Mucosa of descending colon (tissue), 3 donors: ENCODE measurements at regions not wholly inside any gene's neighbourhood (a gene's known extent, or its start where the extent isn't known, plus 50 kb on each side); places are given as distances from the start of the nearest gene placed in this dataset.

ENCODE experiments used
- ATAC-seq: fragments of 200-7000 bp; cut with Tn5 transposase; one replicate; pipeline ENCODE4 v1.9.1; 2020; ENCODE audit warnings: mild to moderate bottlenecking, moderate library complexity
- DNase-seq, 3 donors: peaks; one replicate each; pipeline ENCODE4 v3.0.0-alpha.2; 2020
- H3K36me3 ChIP-seq: fragments of 200-600 bp; one replicate; pipeline ENCODE4 v1.8.0; 2021; ENCODE audit warnings: low read depth, mild to moderate bottlenecking
- H3K4me1 ChIP-seq: fragments of 200-600 bp; one replicate; pipeline ENCODE4 v1.8.0; 2021; ENCODE audit warnings: low read depth, mild to moderate bottlenecking
- H3K4me3 ChIP-seq: fragments of 200-600 bp; one replicate; pipeline ENCODE4 v1.8.0; 2021; ENCODE audit warnings: mild to moderate bottlenecking
- H3K9me3 ChIP-seq: fragments of 200-600 bp; one replicate; pipeline ENCODE4 v1.8.0; 2021; ENCODE audit warnings: mild to moderate bottlenecking
- intact Hi-C, 2 donors: fragments of 100-400 bp; cut with DNase I in 1 of 2; cut with micrococcal nuclease in 1 of 2; formaldehyde crosslinking; loops; one replicate each; pipeline versions ENCODE4 v1.11.0 to v1.11.1; 2022; cut with DNase I, micrococcal nuclease
- TF ChIP-seq, protein P1 (sequence below): fragments of 200-600 bp; IDR thresholded peaks from one replicate; pipeline ENCODE4 v1.8.0; 2022; ENCODE audit warnings: antibody characterized with exemption, mild to moderate bottlenecking
- donor health status: DM: no; HTN: no; CAD: no; lungs with moderate emphysema.
- donor health status: DM: no; HTN: no; CAD: no.
- donor health status: DM: no; HTN: yes; CAD: no.

DNA sequence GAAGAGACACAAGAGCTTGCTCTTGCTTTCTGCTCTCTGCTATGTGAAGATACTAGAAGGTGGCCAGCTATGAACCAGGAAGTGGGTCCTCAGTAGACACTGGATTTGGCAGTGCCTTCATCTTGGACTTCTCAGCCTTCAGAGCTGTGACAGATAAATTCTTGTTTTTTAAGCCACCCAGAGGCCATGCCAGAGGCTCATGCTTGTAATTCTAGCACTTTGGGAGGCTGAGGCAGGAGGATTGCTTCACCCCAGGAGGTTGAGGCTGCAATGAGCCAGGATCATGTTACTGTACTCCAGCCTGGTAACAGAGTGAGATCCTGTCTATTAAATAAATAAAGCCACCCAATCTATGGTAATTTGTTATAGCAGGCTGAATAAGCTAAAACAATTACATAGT, 185.5 kb upstream of the SALL4 start:
- intact Hi-C loops = no loop called here
- ATAC-seq (no peak), DNase-seq (no peak)
- no peaks in the 10 kb centered on the region for H3K9me3 ChIP-seq
- H3K36me3 ChIP-seq = no peaks in the 10 kb centered on the region
- no peaks in the 10 kb centered on the region for H3K4me1 ChIP-seq
- no peak overlapping the region for H3K4me3 ChIP-seq
- TF ChIP-seq, protein P1, sequence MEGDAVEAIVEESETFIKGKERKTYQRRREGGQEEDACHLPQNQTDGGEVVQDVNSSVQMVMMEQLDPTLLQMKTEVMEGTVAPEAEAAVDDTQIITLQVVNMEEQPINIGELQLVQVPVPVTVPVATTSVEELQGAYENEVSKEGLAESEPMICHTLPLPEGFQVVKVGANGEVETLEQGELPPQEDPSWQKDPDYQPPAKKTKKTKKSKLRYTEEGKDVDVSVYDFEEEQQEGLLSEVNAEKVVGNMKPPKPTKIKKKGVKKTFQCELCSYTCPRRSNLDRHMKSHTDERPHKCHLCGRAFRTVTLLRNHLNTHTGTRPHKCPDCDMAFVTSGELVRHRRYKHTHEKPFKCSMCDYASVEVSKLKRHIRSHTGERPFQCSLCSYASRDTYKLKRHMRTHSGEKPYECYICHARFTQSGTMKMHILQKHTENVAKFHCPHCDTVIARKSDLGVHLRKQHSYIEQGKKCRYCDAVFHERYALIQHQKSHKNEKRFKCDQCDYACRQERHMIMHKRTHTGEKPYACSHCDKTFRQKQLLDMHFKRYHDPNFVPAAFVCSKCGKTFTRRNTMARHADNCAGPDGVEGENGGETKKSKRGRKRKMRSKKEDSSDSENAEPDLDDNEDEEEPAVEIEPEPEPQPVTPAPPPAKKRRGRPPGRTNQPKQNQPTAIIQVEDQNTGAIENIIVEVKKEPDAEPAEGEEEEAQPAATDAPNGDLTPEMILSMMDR = no peak

DNA sequence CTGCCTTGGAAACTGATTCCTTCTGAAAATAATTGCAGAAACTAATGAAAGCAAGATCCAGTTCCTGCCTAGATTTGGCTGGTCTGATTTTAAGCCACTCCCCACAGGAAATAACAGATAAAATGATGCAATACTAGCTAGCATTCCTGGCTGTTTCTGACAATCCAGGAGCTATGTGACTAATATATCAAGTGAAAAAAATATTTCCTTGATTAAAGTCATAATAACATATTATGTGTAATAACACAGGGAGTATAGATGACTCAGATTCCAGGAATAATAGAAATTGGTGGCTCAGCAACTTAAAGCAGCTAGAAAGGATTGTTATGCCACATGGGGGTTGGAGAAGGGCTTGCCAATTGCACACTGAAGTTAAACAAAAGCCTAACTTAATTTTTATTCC, 182.7 kb upstream of the SALL4 start:
- Histone ChIP-seq H3K9me3 (no peaks in the 10 kb centered on the region), H3K4me3 (no peak overlapping the region), H3K4me1 (no peaks in the 10 kb centered on the region), H3K36me3 (no peaks in the 10 kb centered on the region)
- intact Hi-C loops = no loop called here
- ATAC-seq (peak; percentile 61), DNase-seq (no peak)
- TF ChIP-seq, protein P1 = no peak

DNA sequence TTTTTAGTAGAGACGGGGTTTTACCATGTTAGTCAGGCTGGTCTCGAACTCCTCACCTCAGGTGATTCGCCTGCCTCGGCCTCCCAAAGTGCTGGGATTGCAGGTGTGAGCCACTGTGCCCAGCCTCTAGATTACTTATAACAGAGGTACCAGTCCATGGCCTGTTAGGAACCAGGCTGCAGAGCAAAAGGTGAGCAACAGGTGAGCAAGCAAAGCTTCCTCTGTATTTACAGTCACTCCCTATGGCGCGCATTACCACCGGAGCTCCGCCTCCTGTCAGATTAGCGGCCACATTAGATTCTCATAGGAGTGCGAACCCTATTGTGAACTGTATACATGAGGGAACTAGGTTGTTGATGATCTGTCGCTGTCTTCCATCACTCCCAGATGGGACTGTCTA, 178.0 kb upstream of the SALL4 start:
- H3K4me3 ChIP-seq = no peak overlapping the region
- DNase-seq = no peak
- ATAC-seq = no peak
- no peaks in the 10 kb centered on the region for H3K36me3 ChIP-seq
- intact Hi-C loops = no loop called here
- peaks cover 9% of the 10 kb centered on the region for H3K9me3 ChIP-seq
- no peaks in the 10 kb centered on the region for H3K4me1 ChIP-seq
- TF ChIP-seq, protein P1 = no peak

DNA sequence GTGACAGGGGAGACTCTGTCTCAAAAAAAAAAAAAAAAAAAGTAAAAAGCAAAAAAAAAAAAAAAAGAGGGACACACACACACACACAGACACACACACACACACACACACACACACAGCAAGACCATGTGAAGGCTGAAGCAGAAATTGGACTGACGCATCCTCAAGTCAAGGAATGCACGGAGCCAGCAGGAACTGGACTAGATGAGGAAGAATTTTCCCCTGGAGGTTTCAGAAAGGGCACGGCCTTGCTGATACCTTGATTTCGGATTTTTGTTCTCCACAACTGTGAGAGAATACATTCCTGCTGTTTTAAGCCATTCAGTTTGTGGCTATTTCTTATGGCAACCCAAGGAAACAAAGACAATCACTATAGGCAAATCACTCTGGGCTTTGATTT, 176.9 kb upstream of the SALL4 start:
- DNase-seq (no peak), ATAC-seq (no peak)
- Histone ChIP-seq H3K4me1 (no peaks in the 10 kb centered on the region), H3K4me3 (no peak overlapping the region), H3K36me3 (no peaks in the 10 kb centered on the region), H3K9me3 (peaks cover 9% of the 10 kb centered on the region)
- intact Hi-C loops = no loop called here
- TF ChIP-seq, protein P1 = no peak

DNA sequence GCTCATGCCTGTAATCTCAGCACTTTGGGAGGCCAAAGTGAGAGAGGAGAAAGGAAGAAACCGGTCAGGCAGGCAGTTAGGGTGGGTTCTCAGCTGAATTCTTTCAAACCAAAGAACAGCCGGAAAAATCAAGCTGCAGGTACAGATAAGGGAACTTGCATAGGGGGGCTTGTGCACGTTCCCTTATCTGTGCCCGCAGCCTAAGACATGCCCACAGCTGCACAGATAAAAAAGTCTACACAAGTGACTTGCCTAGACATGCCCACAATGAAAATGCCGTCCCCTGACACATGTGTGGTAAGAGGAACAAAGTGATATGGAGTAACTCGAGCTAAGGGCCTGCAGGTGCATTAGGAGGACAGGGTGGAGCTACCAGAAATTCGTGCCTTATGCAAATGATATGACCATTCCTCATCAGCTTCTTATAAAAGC, 175.8 kb upstream of the SALL4 start:
- H3K4me3 ChIP-seq = no peak overlapping the region
- TF ChIP-seq, protein P1 = no peak
- no peaks in the 10 kb centered on the region for H3K4me1 ChIP-seq
- DNase-seq (no peak), ATAC-seq (no peak)
- peaks cover 9% of the 10 kb centered on the region for H3K9me3 ChIP-seq
- no peaks in the 10 kb centered on the region for H3K36me3 ChIP-seq
- intact Hi-C loops = no loop called here

DNA sequence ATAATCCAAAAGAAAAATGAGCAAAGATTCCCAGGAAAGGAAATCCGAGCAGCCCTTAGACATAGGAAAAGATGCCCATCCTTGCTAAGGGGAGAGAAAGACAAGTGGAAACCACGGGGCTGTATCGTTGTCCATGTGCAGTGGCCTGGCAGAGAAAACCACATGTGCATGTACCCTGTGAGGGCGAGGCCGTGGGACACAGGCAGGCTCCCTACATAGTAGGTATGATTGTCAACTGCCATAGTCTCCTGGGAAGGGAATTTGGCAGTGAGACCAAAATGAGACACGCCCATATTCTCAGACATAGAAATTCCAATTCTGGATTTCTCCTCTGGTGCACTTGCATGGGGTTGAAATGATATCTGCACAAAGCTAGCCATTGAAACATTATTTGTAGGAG, 169.7 kb upstream of the SALL4 start:
- DNase-seq = no peak
- ATAC-seq = no peak
- Histone ChIP-seq H3K4me3 (no peak overlapping the region), H3K9me3 (no peaks in the 10 kb centered on the region), H3K4me1 (no peaks in the 10 kb centered on the region), H3K36me3 (no peaks in the 10 kb centered on the region)
- intact Hi-C loops = no loop called here
- TF ChIP-seq, protein P1 = no peak
